ENCODE measurements at regions not wholly inside any gene's neighbourhood (a gene's known extent, or its start where the extent isn't known, plus 50 kb on each side); places are given as distances from the start of the nearest gene placed in this dataset.

DNA sequence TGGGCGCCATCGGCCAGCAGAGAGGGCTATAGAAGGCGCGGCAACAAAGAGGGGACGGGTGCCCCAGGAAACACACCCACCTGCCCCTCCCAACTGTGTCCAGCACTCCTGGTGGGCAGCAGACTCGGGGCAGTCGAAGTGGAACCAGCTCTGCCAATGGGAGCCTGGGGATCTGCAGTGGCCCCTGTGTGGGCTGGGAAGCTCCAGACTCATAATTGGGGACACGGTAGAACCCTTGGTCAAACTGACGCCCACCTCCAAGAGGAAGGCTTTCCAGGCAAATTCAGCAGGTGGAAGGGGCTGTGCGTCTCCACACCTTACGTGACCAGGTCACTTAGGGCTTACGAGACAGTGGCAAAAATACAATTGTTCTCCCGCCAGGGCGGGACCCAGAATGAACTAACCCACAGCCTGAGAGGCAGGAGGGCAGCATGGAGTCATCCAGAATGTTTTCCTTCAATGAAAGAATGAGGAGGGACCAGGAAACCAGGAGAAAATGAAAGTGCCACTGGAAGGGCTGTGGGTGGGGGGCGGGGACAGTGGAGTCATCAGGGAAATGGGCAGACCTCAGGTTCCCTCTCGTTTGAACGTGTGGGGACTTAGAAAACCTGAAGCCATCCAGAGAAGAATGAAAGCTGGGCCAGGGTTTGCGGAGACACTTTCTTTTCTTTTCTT, 53.2 kb upstream of the SHANK2 start:
- DNase-seq (peak in 1 of 6 donors; percentile 27), ATAC-seq (no peak)
- intact Hi-C loops (cut with DNase I), result no loop called here

GRCh38 chr11:71305041-71305440, 52.7 kb upstream of the SHANK2 start:
- DNase-seq (peak in 1 of 6 donors; percentile 24), FAIRE-seq (no peak), ATAC-seq (no peak)
- no peaks in the 10 kb centered on the region for H3K36me3 ChIP-seq
- H3K27me3 ChIP-seq, result no peaks in the 10 kb centered on the region
- H3K4me3 ChIP-seq, result no peak overlapping the region
- no peaks in the 10 kb centered on the region for H3K9me3 ChIP-seq
- TF ChIP-seq, protein P1, sequence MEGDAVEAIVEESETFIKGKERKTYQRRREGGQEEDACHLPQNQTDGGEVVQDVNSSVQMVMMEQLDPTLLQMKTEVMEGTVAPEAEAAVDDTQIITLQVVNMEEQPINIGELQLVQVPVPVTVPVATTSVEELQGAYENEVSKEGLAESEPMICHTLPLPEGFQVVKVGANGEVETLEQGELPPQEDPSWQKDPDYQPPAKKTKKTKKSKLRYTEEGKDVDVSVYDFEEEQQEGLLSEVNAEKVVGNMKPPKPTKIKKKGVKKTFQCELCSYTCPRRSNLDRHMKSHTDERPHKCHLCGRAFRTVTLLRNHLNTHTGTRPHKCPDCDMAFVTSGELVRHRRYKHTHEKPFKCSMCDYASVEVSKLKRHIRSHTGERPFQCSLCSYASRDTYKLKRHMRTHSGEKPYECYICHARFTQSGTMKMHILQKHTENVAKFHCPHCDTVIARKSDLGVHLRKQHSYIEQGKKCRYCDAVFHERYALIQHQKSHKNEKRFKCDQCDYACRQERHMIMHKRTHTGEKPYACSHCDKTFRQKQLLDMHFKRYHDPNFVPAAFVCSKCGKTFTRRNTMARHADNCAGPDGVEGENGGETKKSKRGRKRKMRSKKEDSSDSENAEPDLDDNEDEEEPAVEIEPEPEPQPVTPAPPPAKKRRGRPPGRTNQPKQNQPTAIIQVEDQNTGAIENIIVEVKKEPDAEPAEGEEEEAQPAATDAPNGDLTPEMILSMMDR (IDR thresholded peaks at IDR 0.05), result no peak
- 93 to 98% methylated on average over 7 of the region's 7 CpGs for WGBS, 2 donors
- H3K27ac ChIP-seq, result no peak overlapping the region
- intact Hi-C loops (cut with DNase I), result no loop called here
- peaks cover 0 to 3% (median 0%) of the 10 kb centered on the region in 3 donors for H3K4me1 ChIP-seq

More for the DNA sequence above, 53.2 kb upstream of the SHANK2 start:
- no peak overlapping the region for H3K4me3 ChIP-seq
- H3K9me3 ChIP-seq, result no peaks in the 10 kb centered on the region
- FAIRE-seq, result no peak
- no peaks in the 10 kb centered on the region for H3K36me3 ChIP-seq
- 93 to 95% methylated on average over 18 of the region's 18 CpGs for WGBS, 2 donors
- H3K27ac ChIP-seq, result no peak overlapping the region
- TF ChIP-seq, protein P1 (IDR thresholded peaks at IDR 0.05), result no peak
- no peaks in the 10 kb centered on the region for H3K27me3 ChIP-seq
- peaks cover 0 to 3% (median 0%) of the 10 kb centered on the region in 3 donors for H3K4me1 ChIP-seq

GRCh38 chr11:71304491-71304890, 52.1 kb upstream of the SHANK2 start:
- no peak for FAIRE-seq
- intact Hi-C loops (cut with DNase I), result no loop called here
- 95 to 99% methylated on average over 3 of the region's 3 CpGs for WGBS, 2 donors

DNA sequence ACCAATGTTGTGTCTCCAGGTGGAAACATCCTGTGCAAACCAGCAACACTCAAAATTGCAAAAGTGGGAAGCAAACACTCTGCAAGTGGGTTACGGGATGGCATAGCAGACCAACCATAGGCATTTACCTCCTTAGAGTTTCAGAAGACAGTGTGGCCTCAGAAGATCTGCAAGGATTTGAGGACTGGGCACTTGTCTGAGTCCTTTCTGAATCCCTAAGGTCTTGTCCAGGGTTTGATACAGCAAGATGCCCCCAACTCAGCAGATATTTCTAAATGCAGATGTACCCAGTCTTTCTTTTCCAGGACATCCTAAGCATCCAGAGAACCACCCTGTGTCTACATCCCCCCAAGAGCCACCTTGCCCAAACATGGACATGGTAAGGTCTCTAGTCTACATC, 51.7 kb upstream of the SHANK2 start:
- H3K4me1 ChIP-seq, result peaks cover 0 to 3% (median 0%) of the 10 kb centered on the region in 3 donors
- TF ChIP-seq, protein P1 (IDR thresholded peaks at IDR 0.05), result no peak
- H3K4me3 ChIP-seq, result no peak overlapping the region
- 96 to 100% methylated on average over 1 of the region's 1 CpG for WGBS, 2 donors
- ATAC-seq, result no peak
- no peak overlapping the region for H3K27ac ChIP-seq
- H3K36me3 ChIP-seq, result no peaks in the 10 kb centered on the region
- H3K9me3 ChIP-seq, result no peaks in the 10 kb centered on the region
- no peak for DNase-seq
- no peaks in the 10 kb centered on the region for H3K27me3 ChIP-seq
- intact Hi-C loops (cut with DNase I), result no loop called here
- no peak for FAIRE-seq

More at GRCh38 chr11:71304491-71304890, 52.1 kb upstream of the SHANK2 start:
- peak in 1 of 6 donors; percentile 11 for DNase-seq
- H3K27me3 ChIP-seq, result no peaks in the 10 kb centered on the region
- no peaks in the 10 kb centered on the region for H3K36me3 ChIP-seq
- no peaks in the 10 kb centered on the region for H3K9me3 ChIP-seq
- ATAC-seq, result no peak
- no peak overlapping the region for H3K4me3 ChIP-seq
- peaks cover 0 to 3% (median 0%) of the 10 kb centered on the region in 3 donors for H3K4me1 ChIP-seq
- H3K27ac ChIP-seq, result no peak overlapping the region
- TF ChIP-seq, protein P1 (IDR thresholded peaks at IDR 0.05), result no peak

DNA sequence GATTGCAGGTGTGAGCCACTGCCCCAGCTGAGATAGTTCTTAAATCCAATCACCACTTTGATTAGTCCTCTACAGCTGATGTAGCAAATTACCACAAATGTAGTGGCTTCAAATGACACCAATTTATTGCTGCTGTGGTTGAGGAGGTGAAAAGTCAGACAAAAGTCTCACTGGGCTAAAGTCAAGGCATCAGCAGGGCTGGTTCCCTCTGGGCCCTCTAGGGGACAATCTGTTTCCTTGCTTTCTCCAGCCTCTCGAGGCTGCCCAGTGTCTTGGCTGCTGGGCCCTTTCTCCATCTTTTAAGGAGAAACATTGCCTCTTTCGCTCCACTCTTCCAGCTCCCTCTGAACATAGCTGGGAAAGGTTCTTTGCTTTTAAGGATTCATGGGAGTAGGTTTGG, 50.5 kb upstream of the SHANK2 start:
- FAIRE-seq, result no peak

More for the DNA sequence above, 50.5 kb upstream of the SHANK2 start:
- intact Hi-C loops (cut with DNase I), result no loop called here
- ATAC-seq (no peak), DNase-seq (peak in 1 of 6 donors; percentile 5)
- Histone ChIP-seq H3K36me3 (no peaks in the 10 kb centered on the region), H3K4me1 (peaks cover 0 to 3% (median 0%) of the 10 kb centered on the region in 3 donors), H3K9me3 (no peaks in the 10 kb centered on the region), H3K27ac (no peak overlapping the region), H3K27me3 (no peaks in the 10 kb centered on the region), H3K4me3 (no peak overlapping the region)
- TF ChIP-seq, protein P1 (IDR thresholded peaks at IDR 0.05), result no peak
- 64 to 68% methylated on average over 2 of the region's 2 CpGs for WGBS, 2 donors
